MM.1S (cell line): ENCODE measurements at regions not wholly inside any gene's neighbourhood (a gene's known extent, or its start where the extent isn't known, plus 50 kb on each side); places are given as distances from the start of the nearest gene placed in this dataset.

Experiments
- CTCF ChIP-seq: fragments of 300-600 bp; sonication (generic); IDR thresholded peaks from 2 replicates; pipeline ENCODE4 v1.5.1; 2016; ENCODE audit warnings: antibody characterized with exemption, low read length, mixed read lengths
- EZH2 ChIP-seq: fragments of 300-600 bp; sonication (generic); optimal IDR thresholded peaks from 2 replicates; pipeline ENCODE3; 2017; ENCODE audit warnings: low read depth, mild to moderate bottlenecking, antibody characterized with exemption, low read length, mixed read lengths

- no peak for TF ChIP-seq EZH2
- TF ChIP-seq CTCF: no peak
These were observed 1122.7 kb upstream of the PIK3C3 start for GRCh38 chr18:40832362-40832761.
